Left lung (tissue), 4 donors: ENCODE measurements at regions not wholly inside any gene's neighbourhood (a gene's known extent, or its start where the extent isn't known, plus 50 kb on each side); places are given as distances from the start of the nearest gene placed in this dataset.

Source experiments
- ATAC-seq: fragments of 200-7000 bp; cut with Tn5 transposase; one replicate; pipeline ENCODE4 v1.9.1; 2020; ENCODE audit warnings: moderate library complexity
- DNase-seq, 4 donors: peaks; one replicate each; pipeline ENCODE4 v3.0.0-alpha.2; 2013 to 2020
- H3K27ac ChIP-seq, 2 donors: fragments of 200-600 bp; sonication (generic) in 1 of 2; one replicate each; pipeline versions ENCODE4 v1.5.0 to v1.8.0; 2020 to 2021
- H3K27me3 ChIP-seq, 2 donors: fragments of 200-600 bp; sonication (generic) in 1 of 2; one replicate each; pipeline versions ENCODE4 v1.5.0 to v1.8.0; 2020 to 2021
- H3K36me3 ChIP-seq, 2 donors: fragments of 200-600 bp; sonication (generic) in 1 of 2; one replicate each; pipeline versions ENCODE4 v1.5.0 to v1.8.0; 2020 to 2021
- H3K4me1 ChIP-seq, 2 donors: fragments of 200-600 bp; one replicate each; pipeline ENCODE4 v1.8.0; 2021
- H3K4me3 ChIP-seq, 2 donors: fragments of 200-600 bp; sonication (generic) in 1 of 2; one replicate each; pipeline versions ENCODE4 v1.5.0 to v1.8.0; 2020 to 2021; ENCODE audit warnings: mild to moderate bottlenecking in 1 of 2
- H3K9me3 ChIP-seq, 2 donors: fragments of 200-600 bp; sonication (generic) in 1 of 2; one replicate each; pipeline versions ENCODE4 v1.5.0 to v1.8.0; 2020 to 2021
- CTCF ChIP-seq, 2 donors: fragments of 200-600 bp; sonication (generic) in 1 of 2; IDR thresholded peaks; one replicate each; pipeline versions ENCODE4 v1.5.0 to v1.8.0; 2021; ENCODE audit warnings: antibody characterized with exemption in 2 of 2
- intact Hi-C, 2 donors: fragments of 100-400 bp; cut with DNase I; formaldehyde crosslinking; loops; one replicate each; pipeline versions ENCODE4 v1.11.2 to v1.14.2; 2022
- donor health status: DM: no; HTN: yes; CAD: no.
- donor health status: DM: no; HTN: no; CAD: no.

- Histone ChIP-seq H3K4me3 (no peak overlapping the region), H3K27ac (no peak overlapping the region), H3K27me3 (no peaks in the 10 kb centered on the region), H3K9me3 (peaks cover 0 to 6% of the 10 kb centered on the region in 2 donors), H3K36me3 (no peaks in the 10 kb centered on the region), H3K4me1 (no peaks in the 10 kb centered on the region)
- no peak for DNase-seq
- TF ChIP-seq CTCF (IDR thresholded peaks at IDR 0.05), result no peak
- no peak for ATAC-seq
- intact Hi-C loops, result no loop called here
These were observed 235.3 kb downstream of the C3orf38 start for GRCh38 chr3:88385090-88385489.

- intact Hi-C loops, result no loop called here
These were observed 248.8 kb downstream of the C3orf38 start for GRCh38 chr3:88398581-88398980.

GRCh38 chr3:88403319-88403718, 253.6 kb downstream of the C3orf38 start:
- Histone ChIP-seq H3K27me3 (no peaks in the 10 kb centered on the region), H3K27ac (no peak overlapping the region), H3K4me1 (no peaks in the 10 kb centered on the region), H3K36me3 (no peaks in the 10 kb centered on the region), H3K4me3 (no peak overlapping the region), H3K9me3 (no peaks in the 10 kb centered on the region)
- no peak for DNase-seq
- no peak for TF ChIP-seq CTCF (IDR thresholded peaks at IDR 0.05)
- intact Hi-C loops, result no loop called here
- ATAC-seq, result no peak

More at GRCh38 chr3:88398581-88398980, 248.8 kb downstream of the C3orf38 start:
- Histone ChIP-seq H3K4me3 (no peak overlapping the region), H3K9me3 (peaks cover 0 to 2% of the 10 kb centered on the region in 2 donors), H3K4me1 (no peaks in the 10 kb centered on the region), H3K36me3 (no peaks in the 10 kb centered on the region), H3K27me3 (no peaks in the 10 kb centered on the region), H3K27ac (no peak overlapping the region)
- DNase-seq (no peak), ATAC-seq (no peak)
- no peak for TF ChIP-seq CTCF (IDR thresholded peaks at IDR 0.05)

GRCh38 chr3:88408097-88408496, 258.3 kb downstream of the C3orf38 start:
- ATAC-seq (no peak), DNase-seq (no peak)
- no peaks in the 10 kb centered on the region for H3K36me3 ChIP-seq
- H3K27ac ChIP-seq, result no peak overlapping the region
- TF ChIP-seq CTCF (IDR thresholded peaks at IDR 0.05), result no peak
- intact Hi-C loops, result no loop called here
- no peaks in the 10 kb centered on the region for H3K4me1 ChIP-seq
- H3K9me3 ChIP-seq, result no peaks in the 10 kb centered on the region
- H3K4me3 ChIP-seq, result no peak overlapping the region
- no peaks in the 10 kb centered on the region for H3K27me3 ChIP-seq

GRCh38 chr3:88408935-88409334, 259.2 kb downstream of the C3orf38 start:
- DNase-seq (no peak), ATAC-seq (no peak)
- no peak for TF ChIP-seq CTCF (IDR thresholded peaks at IDR 0.05)
- Histone ChIP-seq H3K9me3 (no peaks in the 10 kb centered on the region), H3K27me3 (no peaks in the 10 kb centered on the region), H3K4me3 (no peak overlapping the region), H3K36me3 (no peaks in the 10 kb centered on the region), H3K27ac (no peak overlapping the region), H3K4me1 (no peaks in the 10 kb centered on the region)
- intact Hi-C loops, result no loop called here
